ENCODE measurements at regions not wholly inside any gene's neighbourhood (a gene's known extent, or its start where the extent isn't known, plus 50 kb on each side); places are given as distances from the start of the nearest gene placed in this dataset.

- ATAC-seq (ENCODE audit: low FRiP score) (no peak), DNase-seq (ENCODE audit: low spot score) (no peak)
- no peak for TF ChIP-seq CTCF (IDR thresholded peaks at IDR 0.05)
Measured at GRCh38 chr6:168156742-168157265, 77.8 kb upstream of the FRMD1 start.

- no peak for TF ChIP-seq CTCF (IDR thresholded peaks at IDR 0.05)
- ATAC-seq (ENCODE audit: low FRiP score) (no peak), DNase-seq (ENCODE audit: low spot score) (no peak)
Measured at GRCh38 chr6:168155821-168156741, 77.1 kb upstream of the FRMD1 start.

GRCh38 chr6:168155193-168155592 lies 76.2 kb upstream of the FRMD1 start:
- DNase-seq (ENCODE audit: low spot score): no peak
- TF ChIP-seq CTCF (IDR thresholded peaks at IDR 0.05): no peak
- no peak for ATAC-seq (ENCODE audit: low FRiP score)

- no peak for DNase-seq (ENCODE audit: low spot score)
- ATAC-seq (ENCODE audit: low FRiP score): no peak
- no peak for TF ChIP-seq CTCF (IDR thresholded peaks at IDR 0.05)
Measured at GRCh38 chr6:168154263-168154917, 75.4 kb upstream of the FRMD1 start.

- no peak for ATAC-seq (ENCODE audit: low FRiP score)
- DNase-seq (ENCODE audit: low spot score): no peak
- no peak for TF ChIP-seq CTCF (IDR thresholded peaks at IDR 0.05)
Measured at GRCh38 chr6:168153553-168153952, 74.5 kb upstream of the FRMD1 start.

GRCh38 chr6:168152980-168153379 lies 74.0 kb upstream of the FRMD1 start:
- no peak for TF ChIP-seq CTCF (IDR thresholded peaks at IDR 0.05)
- DNase-seq (ENCODE audit: low spot score) (no peak), ATAC-seq (ENCODE audit: low FRiP score) (no peak)

Data from omental fat pad (tissue), 3 donors.